Trophoblast cell (in vitro differentiated cells and primary cell): ENCODE measurements at regions not wholly inside any gene's neighbourhood (a gene's known extent, or its start where the extent isn't known, plus 50 kb on each side); places are given as distances from the start of the nearest gene placed in this dataset.

ENCODE experiments used
- DNase-seq, 2 donors: peaks; one replicate each; pipeline ENCODE4 v3.0.0-alpha.2; 2016
- H2AFZ ChIP-seq: 2 replicates; pipeline ENCODE4 v1.6.1; 2013; ENCODE audit warnings: low read length, moderate library complexity, mild to moderate bottlenecking; ENCODE audit not compliant: insufficient read depth, poor library complexity
- H2AK5ac ChIP-seq: 2 replicates; pipeline ENCODE4 v1.6.1; 2013; ENCODE audit warnings: mild to moderate bottlenecking, low read length
- H2BK120ac ChIP-seq: 2 replicates; pipeline ENCODE4 v1.6.1; 2013; ENCODE audit warnings: low read length, mild to moderate bottlenecking, moderate library complexity; ENCODE audit not compliant: insufficient read depth, poor library complexity
- H2BK12ac ChIP-seq: 2 replicates; pipeline ENCODE4 v1.6.1; 2013; ENCODE audit warnings: mild to moderate bottlenecking, low read length, moderate library complexity
- H2BK5ac ChIP-seq: 2 replicates; pipeline ENCODE4 v1.6.1; 2013; ENCODE audit warnings: low read length, low read depth, moderate library complexity, mild to moderate bottlenecking; ENCODE audit not compliant: poor library complexity
- H3K14ac ChIP-seq: 2 replicates; pipeline ENCODE4 v1.6.1; 2013; ENCODE audit warnings: mild to moderate bottlenecking, low read length
- H3K18ac ChIP-seq: 2 replicates; pipeline ENCODE4 v1.6.1; 2013; ENCODE audit warnings: mild to moderate bottlenecking, low read length
- H3K23ac ChIP-seq: 2 replicates; pipeline ENCODE4 v1.6.1; 2013; ENCODE audit warnings: low read length
- H3K27ac ChIP-seq: 2 replicates; pipeline ENCODE4 v1.5.1; 2013; ENCODE audit warnings: low read depth, mild to moderate bottlenecking, inconsistent platforms, low read length, moderate library complexity
- H3K27me3 ChIP-seq: 2 replicates; pipeline ENCODE4 v1.6.1; 2013; ENCODE audit warnings: inconsistent platforms, mild to moderate bottlenecking, low read length, moderate library complexity; ENCODE audit not compliant: insufficient read depth
- H3K36me3 ChIP-seq, 2 experiments: 1 replicate in 1 of 2; 2 replicates in 1 of 2; pipeline ENCODE4 v1.6.1; 2013; ENCODE audit warnings: low read length in 2 of 2, mild to moderate bottlenecking in 2 of 2, moderate library complexity in 1 of 2; ENCODE audit not compliant: insufficient read depth in 2 of 2, control insufficient read depth in 1 of 2
- H3K4ac ChIP-seq: 2 replicates; pipeline ENCODE4 v1.6.1; 2013; ENCODE audit warnings: low read depth, mild to moderate bottlenecking, low read length, moderate library complexity
- H3K4me1 ChIP-seq, 2 experiments: 1 replicate in 1 of 2; 2 replicates in 1 of 2; pipeline ENCODE4 v1.6.1; 2013; ENCODE audit warnings: low read length in 2 of 2, mild to moderate bottlenecking in 2 of 2, moderate library complexity in 1 of 2; ENCODE audit not compliant: insufficient read depth in 2 of 2, control insufficient read depth in 1 of 2
- H3K4me2 ChIP-seq: 2 replicates; pipeline ENCODE4 v1.6.1; 2013; ENCODE audit warnings: inconsistent platforms, mild to moderate bottlenecking, low read length, moderate library complexity
- H3K4me3 ChIP-seq: 2 replicates; pipeline ENCODE4 v1.5.1; 2013; ENCODE audit warnings: mild to moderate bottlenecking, low read depth, low read length, inconsistent platforms
- H3K79me1 ChIP-seq: one replicate; pipeline ENCODE4 v1.6.1; 2013; ENCODE audit warnings: low read length
- H3K79me2 ChIP-seq: 2 replicates; pipeline ENCODE4 v1.6.1; 2013; ENCODE audit warnings: low read length, mild to moderate bottlenecking; ENCODE audit not compliant: control insufficient read depth, insufficient read depth, poor library complexity
- H3K9ac ChIP-seq: 2 replicates; pipeline ENCODE4 v1.6.1; 2013; ENCODE audit warnings: mild to moderate bottlenecking, low read length
- H3K9me3 ChIP-seq: 2 replicates; pipeline ENCODE4 v1.6.1; 2013; ENCODE audit warnings: low read depth, mild to moderate bottlenecking, control low read depth, inconsistent platforms, low read length; ENCODE audit not compliant: insufficient read depth
- H4K12ac ChIP-seq: 2 replicates; pipeline ENCODE4 v1.6.1; 2013; ENCODE audit warnings: low read depth, mild to moderate bottlenecking, low read length, moderate library complexity
- H4K8ac ChIP-seq: 2 replicates; pipeline ENCODE4 v1.6.1; 2013; ENCODE audit warnings: low read depth, mild to moderate bottlenecking, low read length, moderate library complexity
- H4K91ac ChIP-seq: one replicate; pipeline ENCODE4 v1.6.1; 2013; ENCODE audit warnings: low read depth, mild to moderate bottlenecking, low read length, moderate library complexity
- WGBS: extraction: QIAGEN DNeasy Blood & Tissue Kit; methylation state at CpG from one replicate; pipeline ENCODE4 v1.1.7; 2013; ENCODE audit warnings: missing lambda C conversion rate; ENCODE audit not compliant: insufficient read length, insufficient coverage; ENCODE audit errors: extremely low coverage; 5-methylcytosine and 5-hydroxymethylcytosine counted together

- H3K4ac ChIP-seq, result no peak overlapping the region
- no peak overlapping the region for H4K12ac ChIP-seq
- H3K4me2 ChIP-seq, result no peak overlapping the region
- no peak overlapping the region for H4K91ac ChIP-seq
- H3K4me3 ChIP-seq, result no peak overlapping the region
- no peaks in the 10 kb centered on the region for H3K79me2 ChIP-seq
- no peaks in the 10 kb centered on the region for H3K27me3 ChIP-seq
- no peak overlapping the region for H2AK5ac ChIP-seq
- H2BK5ac ChIP-seq, result no peak overlapping the region
- no peak overlapping the region for H2AFZ ChIP-seq
- H3K36me3 ChIP-seq, result no peaks in the 10 kb centered on the region
- peaks cover 11% of the 10 kb centered on the region for H3K9me3 ChIP-seq
- H4K8ac ChIP-seq, result no peak overlapping the region
- H3K79me1 ChIP-seq, result no peaks in the 10 kb centered on the region
- DNase-seq, result no peak
- no peak overlapping the region for H3K27ac ChIP-seq
- H3K4me1 ChIP-seq, result no peaks in the 10 kb centered on the region
- H2BK120ac ChIP-seq, result no peak overlapping the region
- H3K9ac ChIP-seq, result no peak overlapping the region
- no peak overlapping the region for H2BK12ac ChIP-seq
- no peak overlapping the region for H3K14ac ChIP-seq
- no peak overlapping the region for H3K18ac ChIP-seq
- no CpG with 5 or more reads among the region's 3 CpGs for WGBS
- no peak overlapping the region for H3K23ac ChIP-seq
Measured at GRCh38 chr18:42137693-42138375, 182.8 kb downstream of the PIK3C3 start.

- DNase-seq, result no peak
- Histone ChIP-seq H3K4me1 (no peaks in the 10 kb centered on the region), H3K14ac (no peak overlapping the region), H2AFZ (no peak overlapping the region), H3K79me2 (no peaks in the 10 kb centered on the region), H3K4me2 (no peak overlapping the region), H2AK5ac (no peak overlapping the region), H2BK12ac (no peak overlapping the region), H4K91ac (no peak overlapping the region), H3K79me1 (no peaks in the 10 kb centered on the region), H3K23ac (no peak overlapping the region), H3K9me3 (peaks cover 11% of the 10 kb centered on the region), H3K4me3 (no peak overlapping the region), H3K27ac (no peak overlapping the region), H3K4ac (no peak overlapping the region), H3K27me3 (no peaks in the 10 kb centered on the region), H2BK5ac (no peak overlapping the region), H3K36me3 (no peaks in the 10 kb centered on the region), H3K9ac (no peak overlapping the region), H4K12ac (no peak overlapping the region), H2BK120ac (no peak overlapping the region), H4K8ac (no peak overlapping the region), H3K18ac (no peak overlapping the region)
- WGBS, result no CpG with 5 or more reads among the region's 1 CpG
Measured at GRCh38 chr18:42141439-42141838, 186.4 kb downstream of the PIK3C3 start.

- no peak for DNase-seq
- no peak overlapping the region for H4K8ac ChIP-seq
Measured at GRCh38 chr18:42155024-42155423, 200.0 kb downstream of the PIK3C3 start.

DNA sequence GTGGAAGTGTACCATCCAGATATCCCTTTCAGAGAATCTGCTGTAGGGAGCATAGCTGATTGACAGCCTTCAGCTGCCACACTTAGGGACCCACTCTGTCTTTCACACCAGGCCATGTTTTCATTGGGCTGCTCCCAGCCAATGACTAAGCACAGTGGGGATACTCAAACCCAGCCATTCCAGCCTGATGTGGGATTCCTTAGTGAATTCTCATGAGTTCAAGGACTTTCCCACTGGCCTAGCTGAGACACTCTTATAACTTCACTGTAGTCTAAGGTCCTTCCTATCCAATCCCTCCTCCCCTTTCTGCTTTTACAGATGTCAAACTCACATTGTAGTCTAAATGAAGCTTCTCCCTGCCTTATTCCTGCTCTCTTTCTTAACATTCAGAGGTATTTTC is 201.2 kb downstream of the PIK3C3 start:
- no peaks in the 10 kb centered on the region for H3K79me1 ChIP-seq
- no peaks in the 10 kb centered on the region for H3K4me1 ChIP-seq
- no peak overlapping the region for H3K9ac ChIP-seq
- no peaks in the 10 kb centered on the region for H3K79me2 ChIP-seq
- H3K4me2 ChIP-seq, result no peak overlapping the region
- H4K91ac ChIP-seq, result no peak overlapping the region
- no peak overlapping the region for H2BK5ac ChIP-seq
- no peak overlapping the region for H2AFZ ChIP-seq
- H4K8ac ChIP-seq, result no peak overlapping the region
- no peak overlapping the region for H3K23ac ChIP-seq
- no peak overlapping the region for H3K4me3 ChIP-seq
- H3K36me3 ChIP-seq, result no peaks in the 10 kb centered on the region
- H2BK120ac ChIP-seq, result no peak overlapping the region
- no peak overlapping the region for H3K27ac ChIP-seq
- no peak overlapping the region for H3K4ac ChIP-seq
- no peak overlapping the region for H4K12ac ChIP-seq
- DNase-seq, result no peak
- no peaks in the 10 kb centered on the region for H3K9me3 ChIP-seq
- H2AK5ac ChIP-seq, result no peak overlapping the region
- H3K27me3 ChIP-seq, result no peaks in the 10 kb centered on the region
- no peak overlapping the region for H3K14ac ChIP-seq
- no peak overlapping the region for H3K18ac ChIP-seq
- H2BK12ac ChIP-seq, result no peak overlapping the region

More at GRCh38 chr18:42155024-42155423, 200.0 kb downstream of the PIK3C3 start:
- no peak overlapping the region for H3K14ac ChIP-seq
- H3K9me3 ChIP-seq, result no peaks in the 10 kb centered on the region
- no peak overlapping the region for H3K27ac ChIP-seq
- H3K23ac ChIP-seq, result no peak overlapping the region
- H3K79me2 ChIP-seq, result no peaks in the 10 kb centered on the region
- H2AFZ ChIP-seq, result no peak overlapping the region
- H3K27me3 ChIP-seq, result no peaks in the 10 kb centered on the region
- no peak overlapping the region for H4K91ac ChIP-seq
- H2BK120ac ChIP-seq, result no peak overlapping the region
- no peak overlapping the region for H3K18ac ChIP-seq
- H3K4me1 ChIP-seq, result no peaks in the 10 kb centered on the region
- no peak overlapping the region for H4K12ac ChIP-seq
- H2BK5ac ChIP-seq, result no peak overlapping the region
- no peak overlapping the region for H2BK12ac ChIP-seq
- H3K4ac ChIP-seq, result no peak overlapping the region
- H3K4me2 ChIP-seq, result no peak overlapping the region
- H3K79me1 ChIP-seq, result no peaks in the 10 kb centered on the region
- no peaks in the 10 kb centered on the region for H3K36me3 ChIP-seq
- H3K4me3 ChIP-seq, result no peak overlapping the region
- no peak overlapping the region for H2AK5ac ChIP-seq
- H3K9ac ChIP-seq, result no peak overlapping the region
